Fibroblast of lung (primary cell): ENCODE measurements at regions not wholly inside any gene's neighbourhood (a gene's known extent, or its start where the extent isn't known, plus 50 kb on each side); places are given as distances from the start of the nearest gene placed in this dataset.

Source experiments
- CTCF ChIP-seq, 2 donors: IDR thresholded peaks in 1 of 2; conservative IDR thresholded peaks in 1 of 2; 1 replicate in 1 of 2; 2 replicates in 1 of 2; pipeline ENCODE4 v1.5.1; 2011 to 2012; ENCODE audit warnings: low read length in 2 of 2, control low read depth in 1 of 2, inconsistent platforms in 1 of 2, low read depth in 1 of 2, mild to moderate bottlenecking in 1 of 2
- EZH2 ChIP-seq: IDR thresholded peaks from 2 replicates; pipeline ENCODE4 v1.5.1; 2012; ENCODE audit warnings: low read length, control low read depth, mild to moderate bottlenecking; ENCODE audit errors: missing control alignments

- TF ChIP-seq EZH2 (no peak), CTCF (conservative IDR thresholded peaks at IDR 0.05 in 1 of 2, IDR thresholded peaks at IDR 0.05 in 1 of 2; ENCODE audit: low read depth in 1 of 2, low read length in 2 of 2) (no peak)
Measured at GRCh38 chr11:122310766-122311165, 194.8 kb upstream of the BLID start.
